ENCODE measurements at regions not wholly inside any gene's neighbourhood (a gene's known extent, or its start where the extent isn't known, plus 50 kb on each side); places are given as distances from the start of the nearest gene placed in this dataset.

GRCh38 chr2:40962026-40962425 is 510.1 kb upstream of the SLC8A1 start:
- Histone ChIP-seq H3K36me3 (ENCODE audit: control insufficient read depth in 4 of 4, insufficient read depth in 3 of 4, low read depth in 1 of 4, low read length in 3 of 4) (no peaks in the 10 kb centered on the region), H3K9ac (ENCODE audit: low read depth in 1 of 2, low read length in 2 of 2) (no peak overlapping the region), H3K4me3 (ENCODE audit: low read depth in 1 of 3, low read length in 3 of 3) (no peak overlapping the region), H3K27me3 (ENCODE audit: control insufficient read depth in 4 of 4, insufficient read depth in 4 of 4, low read length in 3 of 4) (no peaks in the 10 kb centered on the region), H3K4me1 (ENCODE audit: control insufficient read depth in 4 of 4, insufficient read depth in 4 of 4, low read length in 3 of 4) (no peaks in the 10 kb centered on the region), H3K9me3 (ENCODE audit: control insufficient read depth in 4 of 4, low read length in 3 of 4) (no peaks in the 10 kb centered on the region), H3K27ac (ENCODE audit: low read depth in 1 of 2, low read length in 2 of 2) (no peak overlapping the region)
- TF ChIP-seq, protein P1, sequence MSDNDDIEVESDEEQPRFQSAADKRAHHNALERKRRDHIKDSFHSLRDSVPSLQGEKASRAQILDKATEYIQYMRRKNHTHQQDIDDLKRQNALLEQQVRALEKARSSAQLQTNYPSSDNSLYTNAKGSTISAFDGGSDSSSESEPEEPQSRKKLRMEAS (IDR thresholded peaks at IDR 0.05): no peak
- TF ChIP-seq JUND (IDR thresholded peaks at IDR 0.05): no peak
- TF ChIP-seq FOXA1 (IDR thresholded peaks at IDR 0.05): no peak
- TF ChIP-seq FOXA2 (IDR thresholded peaks at IDR 0.05): no peak
- no peak for TF ChIP-seq HNF4A (conservative IDR thresholded peaks at IDR 0.05)
- TF ChIP-seq NR2F2 (IDR thresholded peaks at IDR 0.05): no peak
- TF ChIP-seq YY1 (IDR thresholded peaks at IDR 0.05): no peak
- TF ChIP-seq REST (IDR thresholded peaks at IDR 0.05): no peak
- no peak for TF ChIP-seq EGR1 (IDR thresholded peaks at IDR 0.05; ENCODE audit: low read depth in 2 of 2)
- TF ChIP-seq GABPA (IDR thresholded peaks at IDR 0.05 in 1 of 2, conservative IDR thresholded peaks at IDR 0.05 in 1 of 2): no peak
- TF ChIP-seq RAD21 (IDR thresholded peaks at IDR 0.05): no peak
- TF ChIP-seq TAF1 (conservative IDR thresholded peaks at IDR 0.05): no peak
- TF ChIP-seq, protein P2, sequence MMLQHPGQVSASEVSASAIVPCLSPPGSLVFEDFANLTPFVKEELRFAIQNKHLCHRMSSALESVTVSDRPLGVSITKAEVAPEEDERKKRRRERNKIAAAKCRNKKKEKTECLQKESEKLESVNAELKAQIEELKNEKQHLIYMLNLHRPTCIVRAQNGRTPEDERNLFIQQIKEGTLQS (IDR thresholded peaks at IDR 0.05): no peak
- TF ChIP-seq, protein P3, sequence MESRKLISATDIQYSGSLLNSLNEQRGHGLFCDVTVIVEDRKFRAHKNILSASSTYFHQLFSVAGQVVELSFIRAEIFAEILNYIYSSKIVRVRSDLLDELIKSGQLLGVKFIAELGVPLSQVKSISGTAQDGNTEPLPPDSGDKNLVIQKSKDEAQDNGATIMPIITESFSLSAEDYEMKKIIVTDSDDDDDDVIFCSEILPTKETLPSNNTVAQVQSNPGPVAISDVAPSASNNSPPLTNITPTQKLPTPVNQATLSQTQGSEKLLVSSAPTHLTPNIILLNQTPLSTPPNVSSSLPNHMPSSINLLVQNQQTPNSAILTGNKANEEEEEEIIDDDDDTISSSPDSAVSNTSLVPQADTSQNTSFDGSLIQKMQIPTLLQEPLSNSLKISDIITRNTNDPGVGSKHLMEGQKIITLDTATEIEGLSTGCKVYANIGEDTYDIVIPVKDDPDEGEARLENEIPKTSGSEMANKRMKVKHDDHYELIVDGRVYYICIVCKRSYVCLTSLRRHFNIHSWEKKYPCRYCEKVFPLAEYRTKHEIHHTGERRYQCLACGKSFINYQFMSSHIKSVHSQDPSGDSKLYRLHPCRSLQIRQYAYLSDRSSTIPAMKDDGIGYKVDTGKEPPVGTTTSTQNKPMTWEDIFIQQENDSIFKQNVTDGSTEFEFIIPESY (IDR thresholded peaks at IDR 0.05): no peak
- no peak for TF ChIP-seq HNF4G (IDR thresholded peaks at IDR 0.05)
- TF ChIP-seq RXRA (IDR thresholded peaks at IDR 0.05): no peak
- DNase-seq (ENCODE audit: low spot score): no peak
- WGBS: 57% methylated on average over 5 of the region's 5 CpGs

- H3K9me3 ChIP-seq (ENCODE audit: control insufficient read depth in 4 of 4, low read length in 3 of 4): no peaks in the 10 kb centered on the region
- TF ChIP-seq CTCF (IDR thresholded peaks at IDR 0.05; ENCODE audit: low read depth, low read length, missing input control) (no peak), RXRA (IDR thresholded peaks at IDR 0.05) (no peak), GABPA (IDR thresholded peaks at IDR 0.05 in 1 of 2, conservative IDR thresholded peaks at IDR 0.05 in 1 of 2) (no peak), JUND (IDR thresholded peaks at IDR 0.05) (no peak), NR2F2 (IDR thresholded peaks at IDR 0.05) (no peak), EGR1 (IDR thresholded peaks at IDR 0.05; ENCODE audit: low read depth in 2 of 2) (no peak), TAF1 (conservative IDR thresholded peaks at IDR 0.05) (no peak), FOXA1 (IDR thresholded peaks at IDR 0.05) (no peak), SP1 (IDR thresholded peaks at IDR 0.05) (no peak), HNF4G (IDR thresholded peaks at IDR 0.05) (no peak)
- TF ChIP-seq, protein P2 (IDR thresholded peaks at IDR 0.05): no peak
- TF ChIP-seq, protein P3 (IDR thresholded peaks at IDR 0.05): no peak
- TF ChIP-seq, protein P1 (IDR thresholded peaks at IDR 0.05): no peak
Measured at GRCh38 chr2:40964509-40965250, 512.8 kb upstream of the SLC8A1 start.

More at GRCh38 chr2:40964509-40965250, 512.8 kb upstream of the SLC8A1 start:
- H3K9ac ChIP-seq (ENCODE audit: low read depth in 1 of 2, low read length in 2 of 2): no peak overlapping the region
- H3K4me1 ChIP-seq (ENCODE audit: control insufficient read depth in 4 of 4, insufficient read depth in 4 of 4, low read length in 3 of 4): no peaks in the 10 kb centered on the region
- H3K36me3 ChIP-seq (ENCODE audit: control insufficient read depth in 4 of 4, insufficient read depth in 3 of 4, low read depth in 1 of 4, low read length in 3 of 4): no peaks in the 10 kb centered on the region
- H3K27ac ChIP-seq (ENCODE audit: low read depth in 1 of 2, low read length in 2 of 2): no peak overlapping the region
- H3K4me3 ChIP-seq (ENCODE audit: low read depth in 1 of 3, low read length in 3 of 3): no peak overlapping the region
- no peaks in the 10 kb centered on the region for H3K27me3 ChIP-seq (ENCODE audit: control insufficient read depth in 4 of 4, insufficient read depth in 4 of 4, low read length in 3 of 4)
- no peak for DNase-seq (ENCODE audit: low spot score)
- WGBS: 65% methylated on average over 3 of the region's 3 CpGs
